Stimulated activated CD8-positive, alpha-beta memory T cell treated with anti-CD3 and anti-CD28 coated beads, Interleukin-12 subunit alpha, Interleukin-12 subunit beta, amount 100 ng/mL, for 1 hour (primary cell): ENCODE measurements at regions not wholly inside any gene's neighbourhood (a gene's known extent, or its start where the extent isn't known, plus 50 kb on each side); places are given as distances from the start of the nearest gene placed in this dataset.

Experiments used
- DNase-seq: peaks from one replicate; pipeline ENCODE4 v3.0.0-alpha.2; 2020; ENCODE audit warnings: low read depth

DNA sequence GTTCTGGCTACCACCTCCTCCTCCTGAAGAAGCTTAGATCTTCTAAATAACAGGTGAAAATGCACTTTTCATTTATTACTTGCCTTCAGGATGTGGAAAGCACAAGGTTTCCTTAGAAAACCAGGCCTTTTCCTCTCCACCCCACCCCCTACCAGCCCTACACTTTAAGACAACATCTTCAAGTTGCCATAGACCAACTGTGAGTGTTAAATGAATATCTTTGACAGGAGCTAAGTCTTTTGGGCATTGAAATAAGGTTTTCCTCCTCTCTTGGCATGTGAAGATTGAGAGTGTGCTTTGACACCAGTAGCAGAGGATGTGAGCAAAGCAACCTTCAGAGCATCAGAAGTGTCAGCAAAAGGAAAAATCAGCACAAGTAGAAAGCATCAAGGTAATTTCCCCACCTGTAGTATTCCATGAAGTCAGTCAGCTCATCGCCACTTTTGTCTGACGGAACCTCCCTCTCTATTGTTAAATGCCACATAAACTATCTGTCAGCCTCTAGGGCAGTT is 532.3 kb upstream of the MMS22L start:
- no peak for DNase-seq

DNA sequence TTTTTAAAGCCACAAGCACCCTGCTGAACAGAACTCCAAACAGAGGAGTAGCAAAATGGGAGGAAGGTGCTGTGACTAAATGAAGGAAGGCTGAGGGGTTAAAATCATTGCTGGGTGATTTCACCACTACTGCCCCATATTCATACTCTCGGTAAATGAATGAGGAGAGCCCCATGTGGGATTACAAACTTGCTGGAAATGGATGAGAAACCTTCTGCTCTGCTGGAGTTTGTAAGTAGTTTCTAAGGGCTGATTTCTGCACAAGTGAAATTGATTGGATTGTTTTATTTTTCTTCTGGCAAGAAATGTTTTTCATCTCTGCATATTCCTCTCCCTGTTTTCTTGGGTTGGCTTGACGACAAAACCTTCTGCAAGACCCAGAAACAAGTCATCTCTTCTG is 533.5 kb upstream of the MMS22L start:
- no peak for DNase-seq

DNA sequence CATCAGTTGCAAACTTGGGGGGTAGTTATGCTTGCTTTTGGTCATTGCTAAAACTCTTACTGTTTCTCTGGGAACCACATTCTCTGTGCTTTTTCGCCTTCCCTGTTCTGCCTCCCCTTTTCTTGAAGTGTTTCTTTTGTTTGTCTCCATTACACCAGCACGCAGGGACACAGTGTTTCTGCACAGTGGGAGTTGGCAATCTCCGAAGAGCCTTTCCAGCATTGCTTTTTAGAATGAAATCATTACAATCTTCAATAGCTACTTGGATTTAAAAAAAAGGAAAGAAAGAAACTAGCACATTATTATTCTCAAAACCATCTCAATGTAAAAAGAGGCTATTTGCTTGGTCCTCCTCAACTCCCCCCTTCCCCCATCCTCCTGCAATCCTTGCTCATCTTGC is 536.7 kb upstream of the MMS22L start:
- no peak for DNase-seq

DNA sequence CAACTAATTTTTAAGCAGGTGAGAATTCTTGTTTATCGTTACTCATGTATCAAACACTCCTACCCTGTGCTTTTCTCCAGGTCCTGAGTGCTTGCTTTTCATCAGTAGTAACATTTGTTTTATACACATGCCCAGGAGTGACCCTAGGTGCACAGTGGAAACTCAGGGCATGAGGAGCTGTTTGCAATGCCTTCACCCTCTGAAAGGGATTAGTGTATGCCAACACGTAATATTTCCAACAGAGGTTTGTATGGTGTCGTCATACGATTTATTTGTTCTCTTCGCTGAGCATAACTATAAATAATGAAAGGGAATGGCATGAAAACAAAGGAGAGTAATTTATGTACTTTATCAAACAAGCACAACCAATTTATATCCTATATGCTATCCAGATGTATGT is 537.4 kb upstream of the MMS22L start:
- DNase-seq: no peak

DNA sequence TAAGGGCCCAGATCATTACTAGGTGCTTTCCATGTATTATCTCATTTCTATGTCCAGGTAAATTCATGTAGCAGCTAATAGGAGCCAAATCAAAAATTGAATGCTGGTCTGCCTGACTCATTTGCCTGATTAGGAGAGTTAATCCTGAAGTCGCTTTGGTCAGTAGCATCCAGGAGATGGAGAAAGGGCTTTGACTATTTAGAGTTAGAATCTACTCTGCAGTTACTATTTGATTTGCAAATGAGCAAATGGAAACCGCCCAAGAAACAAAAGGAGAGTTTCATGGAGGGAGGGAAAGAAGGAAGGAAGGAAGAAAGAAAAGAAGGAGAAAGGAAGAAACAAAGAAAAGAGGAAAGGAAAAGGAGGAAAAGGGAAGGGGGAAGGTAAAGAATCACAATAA is 539.6 kb upstream of the MMS22L start:
- no peak for DNase-seq

DNA sequence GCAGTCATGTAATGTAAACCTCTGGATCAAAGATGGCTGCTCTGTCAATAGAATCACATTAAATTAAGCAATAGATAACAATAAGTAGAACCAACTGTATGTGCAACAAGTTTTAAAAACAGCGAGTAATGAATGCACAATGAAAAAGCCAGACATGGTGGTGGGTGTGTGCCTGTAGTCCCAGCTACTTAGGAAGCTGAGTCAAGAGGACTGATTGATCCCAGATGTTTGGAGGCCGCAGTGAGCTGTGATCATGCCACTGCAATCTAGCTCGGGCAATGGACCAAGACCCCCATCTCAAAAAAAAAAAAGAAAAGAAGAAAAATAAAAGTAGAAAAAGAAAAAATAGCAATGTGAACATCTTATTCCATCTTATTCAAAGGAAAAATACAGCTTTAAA is 558.7 kb upstream of the MMS22L start:
- no peak for DNase-seq

DNA sequence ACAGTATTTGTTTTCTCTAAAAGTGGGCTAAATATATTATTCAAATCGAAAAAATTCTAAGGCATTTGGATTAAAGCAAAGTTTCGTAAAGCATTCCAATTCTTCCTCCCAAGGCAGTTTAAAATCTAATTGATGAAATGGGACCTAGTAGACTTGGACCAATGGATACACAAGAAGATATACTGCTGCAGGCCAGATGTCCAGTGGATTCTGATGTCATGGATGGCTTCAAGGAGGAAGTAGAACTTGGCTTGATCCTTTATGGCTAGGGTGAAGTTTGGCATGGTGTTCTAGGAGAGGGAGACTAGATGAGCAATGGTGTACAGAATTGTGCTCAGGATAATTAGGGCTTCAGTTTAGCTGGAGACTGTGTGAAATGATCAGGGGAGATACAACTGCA is 559.5 kb upstream of the MMS22L start:
- no peak for DNase-seq

DNA sequence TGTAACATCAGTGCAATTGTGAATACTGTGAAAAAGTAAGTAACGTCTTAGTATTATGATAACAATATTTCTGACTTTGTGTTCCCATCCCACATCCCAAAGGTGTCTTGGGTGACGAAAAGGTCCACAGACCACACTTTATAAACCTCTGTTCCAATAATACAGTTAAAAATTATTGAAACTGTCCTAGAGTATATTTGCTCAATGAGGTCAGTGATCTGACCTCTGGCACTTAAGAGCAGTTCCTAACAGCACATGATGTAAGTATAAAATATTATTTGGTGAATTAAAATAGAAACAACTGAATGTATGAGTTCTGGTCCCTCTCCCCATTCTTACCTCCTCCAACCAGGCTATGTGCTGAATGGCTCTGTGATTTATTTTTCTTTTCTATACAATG is 566.4 kb upstream of the MMS22L start:
- DNase-seq: no peak

DNA sequence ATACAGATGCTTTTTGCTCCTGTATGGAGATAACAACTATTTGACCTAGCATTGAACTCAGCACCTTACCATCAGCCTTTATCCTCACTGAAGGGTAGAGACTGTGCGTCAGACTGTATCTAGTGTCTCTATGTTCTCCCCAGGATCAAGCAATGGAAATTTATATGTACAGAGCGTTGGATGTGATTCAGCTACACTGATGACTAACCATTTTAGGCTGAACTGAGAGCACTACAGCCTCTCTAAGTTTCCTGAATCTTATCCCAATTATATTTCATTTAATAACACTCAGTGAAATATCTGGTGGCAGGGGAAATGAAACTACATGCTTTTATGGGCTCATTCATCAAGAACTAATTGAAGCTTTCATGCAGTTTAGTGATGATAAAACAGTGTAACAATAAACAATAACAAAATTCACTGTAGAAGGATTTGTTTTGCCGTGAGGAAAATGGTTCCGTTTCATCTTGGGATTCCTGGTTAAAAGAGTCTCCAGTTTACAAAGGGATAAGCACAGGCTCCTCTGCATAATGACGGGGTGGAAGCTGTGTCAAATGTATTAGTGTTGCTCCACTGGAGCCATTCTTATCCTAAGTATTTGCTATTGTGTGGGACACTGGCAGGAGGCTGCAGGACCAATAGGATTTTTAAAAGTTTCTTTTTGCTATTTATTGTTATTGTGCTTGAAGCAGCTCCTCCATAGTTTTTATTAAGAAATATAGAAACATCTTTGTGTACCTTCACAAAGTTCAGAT is 567.6 kb upstream of the MMS22L start:
- DNase-seq: no peak

DNA sequence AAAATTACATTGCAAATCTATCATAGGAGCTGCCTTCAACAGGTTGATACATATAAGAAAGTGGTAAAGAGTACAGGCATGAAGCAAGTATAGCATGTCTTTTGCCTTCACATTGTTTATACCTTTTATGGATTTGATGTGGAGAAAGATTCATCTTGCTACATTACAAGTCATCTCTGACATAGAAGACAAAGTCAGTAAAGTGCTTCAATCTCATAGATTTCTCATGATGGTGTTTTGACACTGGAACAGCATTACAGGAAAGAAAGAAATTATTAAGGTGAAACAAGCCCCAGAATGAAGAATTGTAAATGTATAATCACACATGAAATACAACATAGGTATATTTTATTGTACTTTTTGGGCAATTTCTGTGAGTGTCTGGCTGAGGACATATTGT is 580.7 kb upstream of the MMS22L start:
- DNase-seq: no peak

DNA sequence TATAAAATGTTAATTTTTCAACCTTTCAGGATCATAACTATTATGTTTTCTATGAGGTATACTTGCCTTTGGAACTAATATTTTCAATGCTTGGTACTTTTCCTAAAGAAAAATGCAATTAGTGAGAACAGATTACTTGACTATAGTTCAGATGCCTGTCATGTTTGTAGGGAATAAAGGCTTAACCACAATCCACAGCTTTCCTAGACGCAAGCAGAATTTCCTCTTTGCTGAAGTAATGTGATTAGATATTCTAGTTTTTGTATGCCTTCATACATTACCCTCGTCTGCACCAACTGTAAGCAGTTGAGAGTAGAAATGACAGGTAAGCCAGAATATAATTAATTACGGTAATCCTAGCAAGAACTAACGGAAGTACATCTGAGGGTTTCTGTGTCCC is 581.4 kb upstream of the MMS22L start:
- no peak for DNase-seq

DNA sequence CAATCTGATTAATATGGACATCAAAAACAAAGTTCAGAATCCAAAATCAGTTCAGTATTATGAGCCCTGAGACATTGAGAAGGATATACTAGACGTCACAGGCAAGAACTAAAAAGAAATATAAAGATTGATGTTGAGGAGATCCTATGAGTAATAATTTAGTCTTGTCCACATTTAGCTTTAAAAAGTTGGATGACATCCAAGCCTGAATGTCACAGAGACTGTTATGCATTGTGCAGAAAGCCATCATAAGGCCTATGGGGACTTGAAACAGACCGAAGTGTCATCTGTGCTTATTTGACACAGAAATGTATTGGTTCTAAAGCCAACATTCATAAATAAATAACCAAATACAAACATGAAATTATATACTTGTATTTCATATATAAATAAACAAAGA is 581.8 kb upstream of the MMS22L start:
- DNase-seq: no peak

DNA sequence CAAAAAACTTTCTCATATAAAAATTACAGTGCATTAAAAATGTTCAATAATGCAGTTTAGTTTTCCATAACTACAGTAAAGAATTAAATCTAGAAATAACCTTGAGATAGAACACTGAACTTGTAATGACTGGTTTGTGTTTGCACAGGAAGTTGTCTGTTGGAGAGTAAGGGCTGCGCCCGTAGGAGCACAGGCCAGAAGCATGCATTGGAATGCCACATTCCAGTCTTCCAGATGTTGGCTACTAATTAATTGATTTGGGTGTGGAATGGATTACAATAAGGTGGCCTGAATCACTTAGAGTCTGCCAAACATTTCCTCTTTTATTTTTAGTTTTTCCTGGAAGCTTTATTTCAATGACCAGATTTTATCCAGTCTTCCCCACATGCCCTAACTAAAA is 582.6 kb upstream of the MMS22L start:
- DNase-seq: no peak

DNA sequence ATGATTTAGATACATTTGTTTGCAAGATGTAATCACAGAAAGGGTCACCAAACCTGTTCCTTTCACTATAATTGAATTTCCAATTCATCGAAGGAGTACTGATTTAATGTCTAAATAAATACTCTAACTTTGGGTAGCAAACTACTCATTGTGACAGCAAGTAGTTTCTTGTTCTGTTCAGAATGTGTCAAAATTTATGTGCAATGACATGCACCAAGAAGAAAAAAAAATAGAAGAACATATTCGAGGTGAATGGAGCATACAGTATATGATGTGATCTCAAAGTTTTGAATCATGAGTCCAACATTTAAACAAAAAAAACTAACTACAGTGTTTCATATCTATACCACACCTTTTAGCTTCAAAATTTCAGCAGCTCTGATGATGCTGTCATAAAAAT is 583.6 kb upstream of the MMS22L start:
- no peak for DNase-seq

DNA sequence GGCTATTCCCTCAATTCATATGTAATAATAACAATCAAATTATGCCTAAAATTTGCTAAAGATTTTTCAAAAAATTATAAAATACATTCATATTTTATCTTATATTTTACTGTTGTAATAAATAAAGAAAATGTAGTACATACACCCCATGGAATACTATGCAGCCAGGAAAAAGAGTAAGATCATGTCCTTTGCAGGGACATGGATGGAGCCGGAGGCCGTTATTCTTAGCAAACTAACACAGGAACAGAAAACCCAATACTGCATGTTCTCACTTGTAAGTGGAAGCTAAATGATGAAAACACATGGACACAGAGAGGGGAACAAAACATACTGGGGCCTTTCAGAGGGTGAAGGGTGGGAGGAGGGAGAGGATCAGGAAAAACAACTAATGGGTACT is 584.2 kb upstream of the MMS22L start:
- DNase-seq: no peak

DNA sequence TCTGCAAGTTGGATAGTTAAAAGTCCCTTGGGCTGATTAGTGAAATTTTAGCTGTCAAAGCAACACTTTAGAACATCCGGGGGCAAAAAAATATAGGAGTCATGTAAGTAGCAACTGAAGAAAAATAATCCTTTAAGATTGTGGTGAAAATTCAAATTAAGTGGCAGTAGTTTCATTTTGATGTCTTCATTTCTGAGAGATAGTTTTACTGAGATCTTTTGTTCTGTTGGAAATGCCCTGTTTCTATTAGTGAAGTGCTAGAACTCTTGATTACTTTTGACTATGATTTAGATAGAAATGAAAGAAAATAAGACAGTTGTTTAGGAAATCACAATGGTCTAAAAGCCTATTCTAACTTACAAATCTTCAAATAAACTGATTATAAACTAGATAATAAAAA is 587.3 kb upstream of the MMS22L start:
- no peak for DNase-seq

DNA sequence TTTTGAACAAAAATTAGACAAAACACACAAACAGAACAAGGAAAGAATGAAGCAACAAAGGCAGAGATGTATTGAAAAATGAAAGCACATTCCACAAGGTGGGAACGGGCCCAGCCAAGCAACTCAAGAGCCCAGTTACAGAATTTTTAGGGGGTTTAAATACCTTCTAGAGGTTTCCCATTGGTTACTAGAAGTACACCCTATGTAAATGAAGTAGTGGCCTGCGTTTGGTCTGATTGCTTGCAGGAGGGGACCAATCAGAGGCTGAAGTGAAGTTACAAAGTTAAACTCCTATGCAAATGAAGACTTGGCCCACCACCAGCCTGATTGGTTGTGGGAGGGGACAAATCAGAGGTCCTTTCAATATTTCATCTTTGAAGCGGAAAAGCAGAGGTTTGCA is 593.7 kb upstream of the MMS22L start:
- no peak for DNase-seq

DNA sequence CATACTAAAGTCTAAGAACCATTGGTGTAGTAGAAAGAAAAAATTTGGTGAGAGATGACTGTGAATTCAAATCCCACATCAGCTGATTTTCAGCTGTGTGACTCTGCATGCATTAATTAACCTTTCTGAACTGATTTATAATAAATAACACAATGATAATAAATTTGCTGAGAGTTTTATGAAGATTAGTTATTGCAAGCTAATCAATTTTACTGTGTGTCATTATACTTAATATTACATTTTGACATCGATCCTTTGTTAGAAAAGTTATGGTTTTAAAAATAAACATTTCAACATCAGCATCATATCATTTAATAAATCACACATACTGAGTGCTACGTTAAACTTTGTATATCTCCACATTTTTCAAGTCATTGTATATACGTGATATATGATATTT is 599.7 kb upstream of the MMS22L start:
- DNase-seq: no peak

DNA sequence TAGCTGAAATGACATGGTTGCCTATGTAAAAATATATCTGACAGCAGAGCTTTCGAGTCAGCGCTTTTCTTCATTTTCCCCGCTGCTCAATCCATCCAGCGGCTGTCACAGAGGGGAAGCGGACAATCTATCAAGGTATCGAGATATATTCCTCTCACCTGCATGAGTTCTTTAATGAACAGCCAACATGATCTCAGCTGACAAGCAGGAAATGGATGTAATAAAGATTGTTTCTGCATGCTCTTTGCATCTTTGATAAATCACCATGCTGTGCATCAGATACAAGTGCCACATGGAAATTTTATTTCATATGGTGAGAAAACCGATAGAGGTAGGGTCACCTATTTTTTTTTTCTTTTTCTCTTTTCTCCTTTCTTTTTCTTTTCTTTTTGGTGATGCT is 602.3 kb upstream of the MMS22L start:
- no peak for DNase-seq

DNA sequence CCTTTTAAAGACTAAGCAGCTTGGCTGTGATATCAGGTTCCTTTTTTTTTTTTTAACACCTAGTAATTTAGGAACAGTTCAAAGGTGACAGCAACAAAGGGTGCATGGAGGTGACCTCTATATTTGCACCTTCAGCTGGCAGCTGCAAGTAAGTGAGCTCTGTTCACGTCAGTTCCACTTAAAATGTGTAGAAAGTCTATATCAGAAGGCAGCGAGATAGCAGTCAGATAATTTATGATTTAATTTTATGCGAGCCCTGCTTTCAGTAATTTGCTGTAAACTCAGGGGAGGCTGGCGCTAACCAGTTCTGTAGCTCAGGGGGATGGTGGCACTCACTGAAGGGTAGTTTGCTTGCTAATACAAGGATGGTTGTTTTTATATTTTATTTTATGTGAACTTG is 602.8 kb upstream of the MMS22L start:
- DNase-seq: no peak

DNA sequence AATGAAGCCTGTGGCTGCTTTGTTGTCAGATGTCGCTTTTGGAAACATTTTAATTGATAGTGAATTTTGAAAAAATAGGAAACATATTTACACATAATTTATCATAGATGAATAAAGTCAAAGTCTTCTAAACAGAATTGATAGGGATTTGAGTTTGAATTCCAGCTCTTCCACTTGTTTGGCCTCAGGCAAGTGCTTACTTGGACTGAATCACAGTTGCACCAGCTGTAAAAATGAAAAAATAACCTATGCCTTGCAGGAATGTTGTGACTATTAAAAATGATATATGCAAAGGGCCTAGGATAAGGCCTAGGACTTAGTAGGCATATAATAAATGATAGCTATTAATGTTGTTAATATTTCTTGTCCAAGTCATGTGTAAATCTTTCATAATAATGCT is 618.5 kb upstream of the MMS22L start:
- no peak for DNase-seq

DNA sequence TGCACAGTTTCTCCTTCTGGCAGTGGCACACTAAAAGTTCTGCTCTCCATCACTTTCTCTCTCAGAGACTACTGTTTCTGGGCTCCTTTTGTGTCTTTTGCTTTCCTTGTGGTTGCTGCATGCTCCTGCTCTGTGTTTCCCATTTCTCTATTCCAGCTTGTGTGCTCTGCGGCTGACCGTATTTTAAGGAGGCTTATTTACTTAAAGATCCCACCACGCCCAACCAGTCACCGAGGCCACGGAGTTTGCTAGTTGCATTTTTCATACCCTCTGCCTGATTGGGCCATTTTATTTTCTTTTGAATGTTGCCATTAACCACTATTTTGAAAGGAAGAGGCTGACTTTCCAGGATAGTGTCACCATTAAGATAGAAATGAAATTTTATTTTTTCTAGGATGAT is 626.4 kb upstream of the MMS22L start:
- no peak for DNase-seq

DNA sequence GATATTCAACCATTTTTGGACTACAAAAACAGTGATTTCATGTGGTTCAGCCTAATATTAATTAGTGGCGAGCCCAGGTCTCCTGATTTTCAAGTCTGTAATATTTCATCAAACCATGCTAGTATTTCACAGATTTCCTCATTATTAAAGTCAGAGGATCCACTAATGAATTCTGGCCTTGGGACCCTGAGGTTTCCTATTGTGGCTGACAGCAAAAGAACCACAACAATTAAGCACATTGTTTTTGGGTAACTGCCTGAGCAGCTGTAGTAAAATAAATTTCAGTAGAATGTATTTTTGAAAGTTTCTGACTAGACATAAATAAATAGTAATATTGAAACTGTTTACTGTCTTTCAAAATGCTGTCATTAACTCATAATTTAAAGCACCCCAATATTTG is 630.7 kb upstream of the MMS22L start:
- DNase-seq: no peak

DNA sequence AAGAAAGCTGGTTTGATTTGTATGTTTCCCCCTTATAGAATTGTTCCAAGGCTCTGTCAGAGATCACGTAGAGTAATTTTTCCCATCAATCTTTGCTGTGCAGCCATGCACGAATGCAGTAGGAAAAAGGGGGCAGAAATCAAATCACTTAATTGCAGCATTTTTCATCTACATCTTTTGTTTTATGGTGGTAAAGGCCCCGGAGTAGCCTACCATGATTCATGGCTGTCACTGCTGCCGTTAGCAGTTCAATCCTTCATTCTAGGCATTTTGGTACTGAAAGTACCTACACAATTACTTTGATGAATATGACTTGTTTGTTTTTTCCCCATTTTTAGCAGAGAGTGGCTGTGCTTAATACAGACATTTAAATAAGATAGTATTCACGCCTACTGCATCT is 631.9 kb upstream of the MMS22L start:
- DNase-seq: no peak

DNA sequence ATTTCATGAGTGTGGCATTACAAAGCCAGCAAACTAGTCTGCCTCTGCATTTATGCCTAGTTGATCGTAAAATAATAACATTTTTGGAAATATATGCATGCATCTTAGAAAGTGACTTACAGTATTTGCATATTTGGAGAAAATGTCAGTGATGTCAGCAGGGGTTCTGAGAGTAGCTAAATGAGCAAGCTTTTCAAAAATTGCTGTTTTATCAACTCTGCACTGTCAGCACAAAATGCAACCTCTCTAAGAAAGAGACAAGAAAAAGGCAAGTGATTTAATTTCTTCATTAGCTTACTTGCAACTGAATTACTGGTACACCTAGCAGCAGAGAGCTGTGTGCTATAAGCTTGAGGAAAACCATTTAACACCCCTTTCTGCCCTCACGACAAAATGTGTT is 632.5 kb upstream of the MMS22L start:
- no peak for DNase-seq
